ENCODE measurements at regions not wholly inside any gene's neighbourhood (a gene's known extent, or its start where the extent isn't known, plus 50 kb on each side); places are given as distances from the start of the nearest gene placed in this dataset.

DNA sequence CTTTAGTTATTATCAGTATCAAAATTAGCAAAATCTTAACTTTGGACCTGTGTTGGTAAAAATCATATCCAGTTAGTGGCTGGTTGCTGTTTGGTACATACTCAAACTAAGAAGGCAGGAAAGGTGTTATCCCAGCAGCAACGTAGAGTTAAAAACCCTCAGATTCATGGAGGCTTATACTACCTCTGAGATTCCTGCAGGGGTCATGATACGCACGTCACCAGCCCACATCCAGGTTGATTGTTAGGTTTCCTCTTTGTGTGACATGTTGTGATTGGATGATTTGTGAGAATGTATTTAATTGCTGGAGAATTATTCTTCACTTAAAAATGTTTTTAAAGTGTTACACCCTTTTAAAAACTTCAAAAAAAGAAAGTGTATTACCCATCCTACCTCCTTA lies 423.3 kb upstream of the ADGRL2 start:
- Histone ChIP-seq H3K4me3 (no peak overlapping the region), H3K9me3 (ENCODE audit: low read depth, low read length) (no peaks in the 10 kb centered on the region), H3K36me3 (ENCODE audit: insufficient read depth, low read length) (no peaks in the 10 kb centered on the region), H3K9ac (ENCODE audit: insufficient read length) (no peak overlapping the region), H3K27ac (no peak overlapping the region)
- no peak for DNase-seq (ENCODE audit: low read depth, low spot score)
- TF ChIP-seq POLR2AphosphoS5 (IDR thresholded peaks at IDR 0.05; ENCODE audit: borderline replicate concordance, low read depth, low read length) (no peak), FOXP2 (optimal IDR thresholded peaks at IDR 0.05; ENCODE audit: control extremely low read depth, extremely low read length, insufficient read depth) (no peak), EZH2 (IDR thresholded peaks at IDR 0.05) (no peak)

DNA sequence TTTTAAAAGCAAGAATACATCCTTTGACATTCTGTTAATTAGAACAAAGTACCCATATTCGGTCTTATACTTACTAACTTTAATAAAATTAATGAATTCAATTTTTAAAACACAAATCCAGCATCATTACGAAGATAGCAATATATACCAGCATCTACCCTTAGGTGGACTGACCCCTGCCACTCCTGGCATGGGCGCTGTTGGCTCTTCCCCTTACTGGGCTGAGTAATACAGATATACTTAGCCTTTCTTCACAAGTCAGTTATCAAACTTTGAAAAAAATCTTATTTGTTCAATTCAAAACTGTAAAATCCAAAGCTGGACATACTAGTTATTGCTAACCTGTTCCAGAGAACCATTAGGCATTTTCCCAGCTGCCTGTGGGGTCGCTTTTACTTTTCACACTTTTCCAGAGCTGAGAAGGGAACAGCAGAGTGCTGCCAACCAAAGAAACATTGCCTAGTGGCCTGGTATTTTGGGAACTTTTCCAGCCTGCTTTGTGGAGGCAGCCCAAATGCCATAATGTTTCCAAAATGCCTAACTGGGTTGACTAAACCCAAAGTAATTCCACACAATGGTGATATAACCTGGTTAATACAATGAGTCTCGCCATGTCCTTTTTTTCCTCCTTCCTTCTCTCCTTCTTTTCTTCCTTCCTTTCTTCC lies 424.7 kb upstream of the ADGRL2 start:
- no peak for DNase-seq (ENCODE audit: low read depth, low spot score)
- no peak overlapping the region for H3K4me3 ChIP-seq
- H3K9ac ChIP-seq (ENCODE audit: insufficient read length), result no peak overlapping the region
- H3K36me3 ChIP-seq (ENCODE audit: insufficient read depth, low read length), result no peaks in the 10 kb centered on the region
- TF ChIP-seq POLR2AphosphoS5 (IDR thresholded peaks at IDR 0.05; ENCODE audit: borderline replicate concordance, low read depth, low read length), result no peak
- TF ChIP-seq FOXP2 (optimal IDR thresholded peaks at IDR 0.05; ENCODE audit: control extremely low read depth, extremely low read length, insufficient read depth), result no peak
- no peak for TF ChIP-seq EZH2 (IDR thresholded peaks at IDR 0.05)
- no peaks in the 10 kb centered on the region for H3K9me3 ChIP-seq (ENCODE audit: low read depth, low read length)
- H3K27ac ChIP-seq, result no peak overlapping the region

DNA sequence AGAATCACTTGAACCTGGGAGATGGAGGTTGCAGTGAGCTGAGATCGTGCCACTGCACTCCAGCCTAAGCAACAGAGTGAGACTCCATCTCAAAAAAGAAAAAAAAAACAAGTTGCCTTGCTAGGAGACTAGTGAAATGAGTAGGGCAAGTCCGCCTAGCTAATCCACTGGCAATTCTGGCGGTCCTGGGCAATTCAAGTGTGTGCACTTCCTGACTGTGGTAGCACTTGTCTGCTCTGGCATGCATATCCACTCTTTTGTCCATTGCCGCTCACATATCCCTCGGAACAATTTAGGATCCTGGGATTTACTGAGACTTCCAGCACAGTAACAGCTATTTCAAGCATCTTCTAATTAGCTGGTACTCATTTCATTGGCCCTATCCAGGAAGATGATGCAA lies 426.3 kb upstream of the ADGRL2 start:
- H3K9me3 ChIP-seq (ENCODE audit: low read depth, low read length), result no peaks in the 10 kb centered on the region
- no peak for DNase-seq (ENCODE audit: low read depth, low spot score)
- H3K4me3 ChIP-seq, result no peak overlapping the region
- TF ChIP-seq EZH2 (IDR thresholded peaks at IDR 0.05) (no peak), POLR2AphosphoS5 (IDR thresholded peaks at IDR 0.05; ENCODE audit: borderline replicate concordance, low read depth, low read length) (no peak), FOXP2 (optimal IDR thresholded peaks at IDR 0.05; ENCODE audit: control extremely low read depth, extremely low read length, insufficient read depth) (no peak)
- no peaks in the 10 kb centered on the region for H3K36me3 ChIP-seq (ENCODE audit: insufficient read depth, low read length)
- no peak overlapping the region for H3K9ac ChIP-seq (ENCODE audit: insufficient read length)
- H3K27ac ChIP-seq, result no peak overlapping the region

DNA sequence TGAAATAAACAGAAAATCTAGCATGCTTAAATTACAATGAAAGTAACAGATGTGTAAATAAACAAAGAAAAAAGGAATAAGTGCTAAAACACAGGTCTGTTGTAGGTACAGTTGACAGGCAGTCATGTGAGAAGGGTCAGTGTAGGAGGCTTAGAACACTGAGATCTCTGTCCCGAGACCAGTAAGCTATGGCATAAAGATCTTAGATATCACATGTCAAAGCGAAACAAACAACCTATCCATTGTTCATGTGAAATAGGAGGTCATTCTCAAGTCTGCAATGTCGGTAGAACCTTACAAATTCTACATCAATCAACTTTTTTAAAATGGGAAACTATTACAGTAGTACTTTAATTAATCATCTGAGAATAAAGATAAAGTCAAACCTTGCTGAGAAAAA lies 428.9 kb upstream of the ADGRL2 start:
- no peaks in the 10 kb centered on the region for H3K9me3 ChIP-seq (ENCODE audit: low read depth, low read length)
- TF ChIP-seq FOXP2 (optimal IDR thresholded peaks at IDR 0.05; ENCODE audit: control extremely low read depth, extremely low read length, insufficient read depth), result no peak
- TF ChIP-seq EZH2 (IDR thresholded peaks at IDR 0.05), result no peak
- TF ChIP-seq POLR2AphosphoS5 (IDR thresholded peaks at IDR 0.05; ENCODE audit: borderline replicate concordance, low read depth, low read length), result no peak
- H3K36me3 ChIP-seq (ENCODE audit: insufficient read depth, low read length), result no peaks in the 10 kb centered on the region
- DNase-seq (ENCODE audit: low read depth, low spot score), result no peak
- no peak overlapping the region for H3K9ac ChIP-seq (ENCODE audit: insufficient read length)
- H3K27ac ChIP-seq, result no peak overlapping the region
- H3K4me3 ChIP-seq, result no peak overlapping the region

DNA sequence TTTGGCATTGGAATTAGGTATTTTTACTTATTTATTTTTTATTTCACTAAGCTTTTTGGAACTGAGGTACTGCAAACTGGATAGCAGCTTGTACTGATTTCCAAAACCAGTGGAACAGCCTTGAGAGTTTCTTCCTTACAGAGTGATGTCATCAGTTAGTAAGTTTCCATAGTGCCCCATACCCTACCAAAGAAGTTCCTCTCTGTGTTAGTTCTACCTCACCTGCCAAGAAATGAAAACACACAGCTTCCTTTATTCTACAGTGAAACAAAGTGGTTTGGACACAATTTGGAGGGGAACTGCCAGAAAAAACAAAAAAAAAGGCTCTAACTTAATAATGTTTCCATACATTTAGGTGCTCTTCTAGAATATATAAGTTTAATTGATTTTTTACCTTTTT lies 430.9 kb upstream of the ADGRL2 start:
- no peaks in the 10 kb centered on the region for H3K9me3 ChIP-seq (ENCODE audit: low read depth, low read length)

DNA sequence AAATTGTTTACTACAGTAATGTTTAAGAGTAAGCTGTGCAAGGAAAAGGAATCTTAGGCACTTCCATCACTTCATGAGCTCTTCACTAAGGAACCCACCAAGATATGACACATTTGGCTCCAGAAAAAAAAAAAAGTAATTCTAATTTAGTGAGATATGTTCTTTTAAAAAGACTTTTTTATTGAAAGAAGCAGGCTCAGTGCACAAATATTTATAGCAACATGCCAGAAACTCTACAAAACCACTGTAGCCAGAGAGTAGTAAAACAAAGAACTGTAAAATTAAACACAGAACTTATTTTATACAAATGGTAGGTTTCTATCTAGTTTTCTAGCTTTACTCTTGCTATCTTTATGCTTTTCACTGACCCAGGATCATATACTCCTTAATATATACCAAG lies 434.6 kb upstream of the ADGRL2 start:
- Histone ChIP-seq H3K36me3 (ENCODE audit: insufficient read depth, low read length) (no peaks in the 10 kb centered on the region), H3K9ac (ENCODE audit: insufficient read length) (no peak overlapping the region), H3K27ac (no peak overlapping the region), H3K9me3 (ENCODE audit: low read depth, low read length) (no peaks in the 10 kb centered on the region), H3K4me3 (no peak overlapping the region)
- DNase-seq (ENCODE audit: low read depth, low spot score), result no peak
- TF ChIP-seq POLR2AphosphoS5 (IDR thresholded peaks at IDR 0.05; ENCODE audit: borderline replicate concordance, low read depth, low read length) (no peak), EZH2 (IDR thresholded peaks at IDR 0.05) (no peak), FOXP2 (optimal IDR thresholded peaks at IDR 0.05; ENCODE audit: control extremely low read depth, extremely low read length, insufficient read depth) (no peak)

More for the DNA sequence above, 430.9 kb upstream of the ADGRL2 start:
- no peak for DNase-seq (ENCODE audit: low read depth, low spot score)
- H3K9ac ChIP-seq (ENCODE audit: insufficient read length), result no peak overlapping the region
- TF ChIP-seq POLR2AphosphoS5 (IDR thresholded peaks at IDR 0.05; ENCODE audit: borderline replicate concordance, low read depth, low read length) (no peak), FOXP2 (optimal IDR thresholded peaks at IDR 0.05; ENCODE audit: control extremely low read depth, extremely low read length, insufficient read depth) (no peak), EZH2 (IDR thresholded peaks at IDR 0.05) (no peak)
- no peak overlapping the region for H3K27ac ChIP-seq
- no peaks in the 10 kb centered on the region for H3K36me3 ChIP-seq (ENCODE audit: insufficient read depth, low read length)
- H3K4me3 ChIP-seq, result no peak overlapping the region

DNA sequence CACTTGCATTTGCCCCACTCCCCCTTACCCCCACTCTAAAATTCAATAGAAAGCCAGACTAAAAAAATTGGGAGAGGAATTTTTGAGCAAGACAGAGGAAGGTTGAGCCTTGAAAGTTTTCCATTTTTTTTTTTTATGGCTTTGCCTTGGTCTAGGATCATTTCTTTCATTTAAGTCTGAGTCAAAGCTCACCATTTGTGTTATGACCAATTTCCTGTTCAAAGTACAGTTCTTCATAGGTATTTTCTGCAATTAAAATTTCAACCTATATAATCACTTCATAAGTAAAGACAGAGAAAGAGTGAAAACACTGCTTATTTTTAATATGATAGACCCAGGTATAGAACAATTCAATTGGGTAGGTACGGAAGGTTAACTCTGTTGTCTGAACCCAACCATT lies 436.6 kb upstream of the ADGRL2 start:
- Histone ChIP-seq H3K9me3 (ENCODE audit: low read depth, low read length) (no peaks in the 10 kb centered on the region), H3K4me3 (no peak overlapping the region), H3K9ac (ENCODE audit: insufficient read length) (no peak overlapping the region), H3K36me3 (ENCODE audit: insufficient read depth, low read length) (no peaks in the 10 kb centered on the region), H3K27ac (no peak overlapping the region)
- DNase-seq (ENCODE audit: low read depth, low spot score), result no peak
- no peak for TF ChIP-seq POLR2AphosphoS5 (IDR thresholded peaks at IDR 0.05; ENCODE audit: borderline replicate concordance, low read depth, low read length)
- no peak for TF ChIP-seq FOXP2 (optimal IDR thresholded peaks at IDR 0.05; ENCODE audit: control extremely low read depth, extremely low read length, insufficient read depth)
- no peak for TF ChIP-seq EZH2 (IDR thresholded peaks at IDR 0.05)

DNA sequence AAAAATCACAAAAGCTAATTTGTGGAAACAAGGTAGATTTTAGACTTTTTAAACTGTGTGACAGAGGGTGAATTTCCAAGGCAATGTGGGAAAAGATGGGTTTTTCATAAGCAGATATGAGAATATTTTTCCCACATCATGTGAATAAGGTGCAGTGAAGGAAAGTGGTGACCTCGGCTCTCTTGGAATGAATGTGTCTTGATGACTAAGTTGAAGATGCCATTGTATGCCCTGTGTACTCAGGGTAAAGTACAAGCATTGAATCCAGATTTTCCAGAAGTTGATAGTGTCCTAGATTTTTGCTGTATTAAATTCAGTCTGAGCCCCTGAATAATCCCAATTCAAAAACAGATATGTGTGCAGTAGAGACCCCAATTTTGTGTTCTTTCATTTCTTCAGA lies 442.6 kb upstream of the ADGRL2 start:
- TF ChIP-seq FOXP2 (optimal IDR thresholded peaks at IDR 0.05; ENCODE audit: control extremely low read depth, extremely low read length, insufficient read depth) (no peak), EZH2 (IDR thresholded peaks at IDR 0.05) (no peak), POLR2AphosphoS5 (IDR thresholded peaks at IDR 0.05; ENCODE audit: borderline replicate concordance, low read depth, low read length) (no peak)
- H3K9ac ChIP-seq (ENCODE audit: insufficient read length), result no peak overlapping the region
- H3K4me3 ChIP-seq, result no peak overlapping the region
- DNase-seq (ENCODE audit: low read depth, low spot score), result no peak
- H3K27ac ChIP-seq, result no peak overlapping the region
- H3K9me3 ChIP-seq (ENCODE audit: low read depth, low read length), result no peaks in the 10 kb centered on the region
- H3K36me3 ChIP-seq (ENCODE audit: insufficient read depth, low read length), result no peaks in the 10 kb centered on the region

DNA sequence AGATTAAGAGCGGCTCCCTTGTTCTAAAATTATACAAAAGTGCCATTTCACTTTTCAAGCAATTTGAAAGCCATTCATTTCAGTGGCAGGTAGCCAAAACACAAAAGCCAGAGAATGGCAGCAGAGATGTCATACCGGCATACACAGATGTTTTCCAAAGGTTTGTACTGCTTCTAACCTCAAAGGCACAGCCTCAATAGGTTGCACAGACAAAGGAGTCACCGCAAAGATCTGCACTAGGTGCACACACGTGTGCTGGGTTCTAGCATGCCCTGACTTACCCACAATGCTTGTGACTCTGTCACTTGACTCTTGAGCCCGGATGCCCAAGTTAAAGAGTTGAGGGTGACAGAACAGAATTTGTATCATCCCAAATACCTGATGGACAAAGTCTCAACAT lies 448.9 kb upstream of the ADGRL2 start:
- no peak for TF ChIP-seq POLR2AphosphoS5 (IDR thresholded peaks at IDR 0.05; ENCODE audit: borderline replicate concordance, low read depth, low read length)
- no peak for TF ChIP-seq FOXP2 (optimal IDR thresholded peaks at IDR 0.05; ENCODE audit: control extremely low read depth, extremely low read length, insufficient read depth)
- TF ChIP-seq EZH2 (IDR thresholded peaks at IDR 0.05), result no peak
- no peak overlapping the region for H3K4me3 ChIP-seq
- no peak for DNase-seq (ENCODE audit: low read depth, low spot score)

More for the DNA sequence above, 448.9 kb upstream of the ADGRL2 start:
- H3K9me3 ChIP-seq (ENCODE audit: low read depth, low read length), result no peaks in the 10 kb centered on the region
- no peak overlapping the region for H3K27ac ChIP-seq
- no peak overlapping the region for H3K9ac ChIP-seq (ENCODE audit: insufficient read length)
- no peaks in the 10 kb centered on the region for H3K36me3 ChIP-seq (ENCODE audit: insufficient read depth, low read length)

All from SK-N-MC (cell line).